Tibial nerve (tissue), 4 donors: ENCODE measurements at regions not wholly inside any gene's neighbourhood (a gene's known extent, or its start where the extent isn't known, plus 50 kb on each side); places are given as distances from the start of the nearest gene placed in this dataset.

Experiments used
- DNase-seq, 2 donors: peaks; one replicate each; pipeline ENCODE4 v3.0.0-alpha.2; 2019; ENCODE audit warnings: low spot score in 2 of 2
- H3K27ac ChIP-seq, 4 donors: fragments of 200-600 bp; sonication (generic) in 3 of 4; one replicate each; pipeline ENCODE4 v1.5.1; 2017 to 2019; ENCODE audit warnings: mild to moderate bottlenecking in 1 of 4
- H3K27me3 ChIP-seq, 2 donors: fragments of 200-600 bp; sonication (generic) in 1 of 2; one replicate each; pipeline versions ENCODE4 v1.5.1 to v1.6.0; 2017 to 2019
- H3K36me3 ChIP-seq, 3 donors: fragments of 200-600 bp; sonication (generic); one replicate each; pipeline ENCODE4 v1.5.1; 2018 to 2019
- H3K4me1 ChIP-seq, 4 donors: fragments of 200-600 bp; sonication (generic) in 3 of 4; one replicate each; pipeline ENCODE4 v1.5.1; 2017 to 2019
- H3K4me3 ChIP-seq, 4 donors: fragments of 200-600 bp; sonication (generic) in 3 of 4; one replicate each; pipeline ENCODE4 v1.5.1; 2017 to 2019; ENCODE audit warnings: mild to moderate bottlenecking in 1 of 4, moderate library complexity in 1 of 4
- H3K9me3 ChIP-seq, 4 donors: fragments of 200-600 bp; sonication (generic) in 3 of 4; one replicate each; pipeline ENCODE4 v1.5.1; 2017 to 2019
- CTCF ChIP-seq, 5 experiments: fragments of 200-600 bp in 3 of 5; fragments of 450-650 bp in 2 of 5; sonication (generic) in 3 of 5; IDR thresholded peaks; one replicate each; pipeline ENCODE4 v1.5.1; 2016 to 2019; ENCODE audit warnings: antibody characterized with exemption in 5 of 5, mild to moderate bottlenecking in 3 of 5, moderate library complexity in 2 of 5
- EP300 ChIP-seq, 2 donors: sonication (generic); formaldehyde crosslinking; IDR thresholded peaks; one replicate each; pipeline ENCODE4 v1.6.1; 2017; ENCODE audit warnings: antibody characterized with exemption in 2 of 2, mild to moderate bottlenecking in 1 of 2
- POLR2A ChIP-seq, 2 donors: fragments of 450-650 bp; IDR thresholded peaks; one replicate each; pipeline ENCODE4 v1.6.1; 2017; ENCODE audit warnings: antibody characterized with exemption in 2 of 2, mild to moderate bottlenecking in 2 of 2, moderate library complexity in 2 of 2
- WGBS, 2 donors: methylation state at CpG; one replicate each; pipeline ENCODE4 v1.1.5; 2018; 5-methylcytosine and 5-hydroxymethylcytosine counted together

GRCh38 chr19:14318873-14319272 lies 62.4 kb upstream of the ADGRE5 start:
- Histone ChIP-seq H3K27ac (no peak overlapping the region), H3K4me3 (no peak overlapping the region), H3K27me3 (no peaks in the 10 kb centered on the region), H3K4me1 (no peaks in the 10 kb centered on the region), H3K36me3 (no peaks in the 10 kb centered on the region), H3K9me3 (peaks cover 0 to 18% (median 0%) of the 10 kb centered on the region in 4 donors)
- TF ChIP-seq EP300 (IDR thresholded peaks at IDR 0.05), result no peak
- no peak for TF ChIP-seq POLR2A (IDR thresholded peaks at IDR 0.05)
- no peak for TF ChIP-seq CTCF (IDR thresholded peaks at IDR 0.05)
- WGBS, 2 donors, result 19 to 29% methylated on average over 12 of the region's 12 CpGs
- DNase-seq, result no peak

GRCh38 chr19:14317157-14317556 lies 64.1 kb upstream of the ADGRE5 start:
- H3K9me3 ChIP-seq, result peaks cover 0 to 18% (median 0%) of the 10 kb centered on the region in 4 donors
- no peak overlapping the region for H3K27ac ChIP-seq
- no peaks in the 10 kb centered on the region for H3K27me3 ChIP-seq
- 76 to 78% methylated on average over 21 of the region's 21 CpGs for WGBS, 2 donors
- H3K4me3 ChIP-seq, result no peak overlapping the region
- DNase-seq, result no peak
- no peaks in the 10 kb centered on the region for H3K36me3 ChIP-seq
- H3K4me1 ChIP-seq, result no peaks in the 10 kb centered on the region
- TF ChIP-seq EP300 (IDR thresholded peaks at IDR 0.05), result no peak
- no peak for TF ChIP-seq CTCF (IDR thresholded peaks at IDR 0.05)
- no peak for TF ChIP-seq POLR2A (IDR thresholded peaks at IDR 0.05)

- no peak overlapping the region for H3K27ac ChIP-seq
- H3K4me1 ChIP-seq, result no peaks in the 10 kb centered on the region
- TF ChIP-seq EP300 (IDR thresholded peaks at IDR 0.05) (no peak), CTCF (IDR thresholded peaks at IDR 0.05) (peak in 1 of 5 experiments; percentile 8)
- no peak overlapping the region for H3K4me3 ChIP-seq
- 83 to 84% methylated on average over 10 of the region's 10 CpGs for WGBS, 2 donors
- H3K36me3 ChIP-seq, result no peaks in the 10 kb centered on the region
- H3K27me3 ChIP-seq, result no peaks in the 10 kb centered on the region
- H3K9me3 ChIP-seq, result peaks cover 0 to 8% (median 0%) of the 10 kb centered on the region in 4 donors
- DNase-seq, result no peak
These were observed 65.8 kb upstream of the ADGRE5 start for GRCh38 chr19:14315433-14315832.

- Histone ChIP-seq H3K36me3 (no peaks in the 10 kb centered on the region), H3K4me1 (no peaks in the 10 kb centered on the region), H3K9me3 (peaks cover 0 to 10% (median 0%) of the 10 kb centered on the region in 4 donors), H3K27ac (no peak overlapping the region), H3K4me3 (no peak overlapping the region), H3K27me3 (no peaks in the 10 kb centered on the region)
- no peak for DNase-seq
- TF ChIP-seq EP300 (IDR thresholded peaks at IDR 0.05) (no peak), CTCF (IDR thresholded peaks at IDR 0.05) (no peak), POLR2A (IDR thresholded peaks at IDR 0.05) (no peak)
- WGBS, 2 donors, result 63 to 74% methylated on average over 5 of the region's 5 CpGs
These were observed 71.2 kb upstream of the ADGRE5 start for GRCh38 chr19:14310055-14310454.

- H3K27ac ChIP-seq, result no peak overlapping the region
- H3K9me3 ChIP-seq, result peaks cover 0 to 10% (median 0%) of the 10 kb centered on the region in 4 donors
- WGBS, 2 donors, result 72 to 74% methylated on average over 6 of the region's 6 CpGs
- H3K4me1 ChIP-seq, result no peaks in the 10 kb centered on the region
- no peaks in the 10 kb centered on the region for H3K36me3 ChIP-seq
- H3K4me3 ChIP-seq, result no peak overlapping the region
- DNase-seq, result no peak
- TF ChIP-seq CTCF (IDR thresholded peaks at IDR 0.05) (no peak), EP300 (IDR thresholded peaks at IDR 0.05) (no peak), POLR2A (IDR thresholded peaks at IDR 0.05) (no peak)
- peaks cover 0 to 7% of the 10 kb centered on the region in 2 donors for H3K27me3 ChIP-seq
These were observed 75.5 kb upstream of the ADGRE5 start for GRCh38 chr19:14305706-14306105.
